HUES48 (cell line): ENCODE measurements at regions not wholly inside any gene's neighbourhood (a gene's known extent, or its start where the extent isn't known, plus 50 kb on each side); places are given as distances from the start of the nearest gene placed in this dataset.
"Not testable (repeated sequence)": the region's sequence is repeated elsewhere in the genome, so short reads cannot be mapped to it uniquely, and the experiment has no call there.

ENCODE experiments used
- H3K27ac ChIP-seq: one replicate; pipeline ENCODE4 v1.7.0; 2013; ENCODE audit warnings: low read depth, low read length, inconsistent platforms
- H3K27me3 ChIP-seq: 2 replicates; pipeline ENCODE4 v1.6.1; 2013; ENCODE audit warnings: mild to moderate bottlenecking, low read length; ENCODE audit not compliant: control insufficient read depth, insufficient read depth
- H3K36me3 ChIP-seq: 2 replicates; pipeline ENCODE4 v1.6.1; 2013; ENCODE audit warnings: low read length; ENCODE audit not compliant: control insufficient read depth, insufficient read depth
- H3K4me1 ChIP-seq: 2 replicates; pipeline ENCODE4 v1.6.1; 2013; ENCODE audit warnings: mild to moderate bottlenecking, low read length; ENCODE audit not compliant: control insufficient read depth, insufficient read depth
- H3K4me3 ChIP-seq: 2 replicates; pipeline ENCODE4 v1.5.1; 2013; ENCODE audit warnings: mild to moderate bottlenecking, low read depth, low read length
- H3K9ac ChIP-seq: 2 replicates; pipeline ENCODE4 v1.6.1; 2013; ENCODE audit warnings: mild to moderate bottlenecking, low read depth, low read length, moderate library complexity
- H3K9me3 ChIP-seq: 2 replicates; pipeline ENCODE4 v1.6.1; 2013; ENCODE audit warnings: low read length; ENCODE audit not compliant: control insufficient read depth, insufficient read depth

DNA sequence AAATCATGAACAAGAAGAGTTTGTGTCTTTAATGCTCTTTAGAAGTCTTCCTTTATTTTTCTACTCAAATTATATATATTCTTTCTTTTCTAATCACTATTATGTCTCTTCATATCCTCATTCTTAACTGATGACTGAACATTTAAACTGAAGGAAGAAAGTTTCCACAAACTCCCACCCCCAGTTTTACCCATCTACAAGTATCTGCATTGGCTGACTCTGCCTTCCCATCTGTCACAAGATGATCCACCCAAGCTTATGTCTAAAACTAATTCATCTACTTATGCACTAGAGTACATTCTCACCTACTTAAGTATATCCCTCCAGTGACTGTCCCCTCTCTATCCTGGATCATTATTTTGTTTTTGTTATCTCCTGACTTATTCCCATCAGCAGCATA lies 344.5 kb downstream of the PRR16 start:
- Histone ChIP-seq H3K36me3 (no peaks in the 10 kb centered on the region), H3K4me1 (peaks cover 10% of the 10 kb centered on the region), H3K27me3 (no peaks in the 10 kb centered on the region), H3K9me3 (no peaks in the 10 kb centered on the region), H3K27ac (no peak overlapping the region), H3K4me3 (no peak overlapping the region), H3K9ac (no peak overlapping the region)

DNA sequence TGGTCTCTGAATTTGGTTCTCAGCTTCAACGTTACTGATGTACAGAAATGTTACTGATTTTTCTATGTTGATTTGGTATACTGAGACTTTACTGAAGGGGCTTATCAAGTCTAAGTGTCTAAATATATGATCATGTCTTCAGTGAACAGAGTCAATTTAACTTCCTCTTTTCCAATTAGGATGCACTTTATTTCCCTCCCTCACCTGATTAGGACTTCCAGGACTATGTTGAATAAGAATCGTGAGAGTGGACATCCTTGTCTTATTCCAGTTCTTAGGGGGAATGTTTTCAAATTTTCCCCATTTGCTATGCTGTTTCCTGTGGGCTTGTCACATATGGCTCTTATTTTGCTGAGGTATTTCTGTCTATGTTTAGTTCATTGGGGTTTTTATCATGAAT lies 349.5 kb downstream of the PRR16 start:
- H3K4me1 ChIP-seq = no peaks in the 10 kb centered on the region
- no peaks in the 10 kb centered on the region for H3K36me3 ChIP-seq
- no peak overlapping the region for H3K4me3 ChIP-seq
- H3K27ac ChIP-seq = no peak overlapping the region
- no peak overlapping the region for H3K9ac ChIP-seq
- H3K9me3 ChIP-seq = no peaks in the 10 kb centered on the region
- H3K27me3 ChIP-seq = no peaks in the 10 kb centered on the region

DNA sequence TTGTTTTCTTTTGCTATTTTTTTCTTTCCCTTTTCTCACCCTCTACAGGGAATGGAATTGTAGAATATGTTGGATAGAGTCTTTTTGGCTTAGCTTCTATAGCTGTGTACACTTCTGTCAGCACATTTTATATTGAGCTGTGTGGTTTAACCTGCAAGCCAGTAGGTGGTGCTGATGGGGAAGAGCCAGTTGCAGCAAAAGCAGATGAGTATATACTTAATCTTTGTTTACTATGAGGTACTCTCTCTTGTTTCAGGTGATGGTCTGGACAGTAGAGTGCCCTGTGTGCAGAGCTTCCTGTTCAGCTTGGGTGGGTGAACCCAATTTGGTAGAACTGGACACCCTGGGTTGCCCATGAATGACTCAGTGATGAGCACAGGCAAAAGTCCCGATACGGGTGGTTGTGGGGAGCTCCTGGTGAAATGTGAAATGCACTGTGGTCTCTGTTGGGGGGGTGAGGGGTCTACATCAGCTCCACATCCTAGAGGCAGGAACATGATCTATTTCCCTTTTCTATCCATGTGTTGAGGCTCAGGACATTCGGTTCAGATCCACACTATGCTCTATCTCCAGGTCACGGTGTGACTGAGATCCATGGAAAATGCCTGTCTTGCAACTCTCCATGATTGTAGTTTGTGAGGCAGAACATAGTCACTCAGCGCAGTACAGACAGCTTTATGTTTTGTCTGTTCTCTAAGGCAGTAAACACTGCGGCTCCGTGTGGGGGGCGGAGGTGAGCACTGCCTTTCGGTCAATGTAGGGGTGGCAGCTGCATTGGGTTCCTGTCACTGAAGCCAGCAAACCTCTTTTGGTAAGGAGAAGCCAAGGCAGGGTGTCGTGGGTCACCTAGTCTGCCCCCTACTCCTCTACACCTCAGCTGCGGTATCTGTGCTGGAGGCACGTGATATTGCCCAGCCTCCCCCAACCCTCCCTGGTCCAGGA lies 353.2 kb downstream of the PRR16 start:
- Histone ChIP-seq H3K9ac (no peak overlapping the region), H3K4me3 (no peak overlapping the region), H3K4me1 (no peaks in the 10 kb centered on the region), H3K27ac (no peak overlapping the region), H3K36me3 (no peaks in the 10 kb centered on the region), H3K27me3 (no peaks in the 10 kb centered on the region), H3K9me3 (no peaks in the 10 kb centered on the region)

DNA sequence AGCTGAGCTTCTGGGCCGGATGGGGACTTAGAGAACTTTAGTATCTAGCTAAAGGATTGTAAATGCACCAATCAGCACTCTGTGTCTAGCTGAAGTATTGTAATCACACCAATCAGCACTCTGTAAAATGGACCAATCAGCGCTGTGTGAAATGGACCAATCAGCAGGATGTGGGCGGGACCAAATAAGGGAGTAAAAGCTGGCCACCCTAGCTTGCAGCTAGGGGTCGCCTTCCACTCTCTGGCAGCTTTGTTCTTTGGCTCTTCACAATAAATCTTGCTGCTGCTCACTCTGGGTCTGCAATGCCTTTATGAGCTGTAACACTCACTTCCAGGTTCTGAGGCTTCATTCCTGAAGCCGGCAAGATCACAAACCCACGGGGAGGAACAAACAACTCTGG lies 354.0 kb downstream of the PRR16 start:
- H3K27me3 ChIP-seq = no peaks in the 10 kb centered on the region
- H3K4me1 ChIP-seq = no peaks in the 10 kb centered on the region
- H3K9me3 ChIP-seq = no peaks in the 10 kb centered on the region
- no peak overlapping the region for H3K4me3 ChIP-seq
- H3K36me3 ChIP-seq = no peaks in the 10 kb centered on the region
- H3K9ac ChIP-seq = no peak overlapping the region
- H3K27ac ChIP-seq = no peak overlapping the region

DNA sequence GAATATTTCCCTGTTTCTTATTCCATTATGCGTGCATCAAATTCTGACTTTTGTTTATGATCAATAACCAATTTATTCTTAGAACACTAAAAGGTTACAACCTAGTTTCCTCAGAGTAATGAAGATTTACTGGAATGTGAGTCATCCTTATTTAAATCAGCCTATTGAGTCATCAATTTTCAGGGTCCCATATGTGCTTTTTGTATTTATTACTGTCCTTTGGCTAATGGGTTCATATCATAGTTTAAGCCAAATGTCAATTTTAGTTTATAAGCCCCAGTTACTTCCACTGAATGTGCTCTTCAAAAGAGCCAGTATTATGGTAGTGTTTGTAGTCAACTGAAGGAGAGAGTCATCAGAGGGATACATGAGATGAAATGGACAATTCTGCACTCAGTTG lies 359.2 kb downstream of the PRR16 start:
- Histone ChIP-seq H3K36me3 (no peaks in the 10 kb centered on the region), H3K27ac (no peak overlapping the region), H3K4me3 (no peak overlapping the region), H3K9me3 (no peaks in the 10 kb centered on the region), H3K4me1 (no peaks in the 10 kb centered on the region), H3K27me3 (no peaks in the 10 kb centered on the region), H3K9ac (no peak overlapping the region)

DNA sequence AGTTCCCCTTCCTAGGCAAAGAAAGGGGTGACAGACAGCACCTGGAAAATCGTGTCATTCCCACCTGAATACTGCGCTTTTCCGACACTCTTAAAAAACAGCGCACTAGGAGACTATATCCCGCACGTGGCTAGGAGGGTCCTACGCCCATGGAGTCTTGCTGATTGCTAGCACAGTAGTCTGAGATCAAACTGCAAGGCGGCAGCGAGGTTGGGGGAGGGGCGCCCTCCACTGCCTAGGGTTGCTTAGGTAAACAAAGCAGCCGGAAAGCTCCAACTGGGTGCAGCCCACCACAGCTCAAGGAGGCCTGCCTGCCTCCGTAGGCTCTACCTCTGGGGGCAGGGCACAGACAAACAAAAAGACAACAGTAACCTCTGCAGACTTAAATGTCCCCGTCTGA lies 367.5 kb downstream of the PRR16 start:
- H3K27ac ChIP-seq, H3K9me3 ChIP-seq, H3K27me3 ChIP-seq, H3K4me3 ChIP-seq, H3K4me1 ChIP-seq, H3K9ac ChIP-seq, H3K36me3 ChIP-seq: not testable (repeated sequence)

DNA sequence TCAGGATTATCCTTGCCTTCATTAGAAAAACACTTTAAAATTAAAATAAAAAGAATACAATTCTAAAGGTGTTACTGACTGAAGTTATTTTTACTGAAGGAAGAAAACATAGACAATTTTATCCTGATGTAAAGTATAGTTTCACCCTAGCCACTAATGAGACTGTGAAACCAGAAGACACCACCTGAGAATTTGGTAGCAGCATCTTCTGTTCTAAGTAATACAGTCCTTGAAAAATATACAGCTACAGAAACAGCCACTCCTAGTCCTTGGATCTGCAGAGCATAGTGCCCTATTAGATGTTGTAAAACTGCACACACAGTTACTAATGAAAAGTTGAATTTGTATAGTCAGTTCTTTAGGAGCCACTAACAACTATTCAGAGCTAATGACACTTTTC lies 377.7 kb downstream of the PRR16 start:
- no peak overlapping the region for H3K9ac ChIP-seq
- no peak overlapping the region for H3K4me3 ChIP-seq
- H3K36me3 ChIP-seq = no peaks in the 10 kb centered on the region
- no peak overlapping the region for H3K27ac ChIP-seq
- peaks cover 26% of the 10 kb centered on the region for H3K4me1 ChIP-seq
- no peaks in the 10 kb centered on the region for H3K9me3 ChIP-seq
- H3K27me3 ChIP-seq = no peaks in the 10 kb centered on the region

DNA sequence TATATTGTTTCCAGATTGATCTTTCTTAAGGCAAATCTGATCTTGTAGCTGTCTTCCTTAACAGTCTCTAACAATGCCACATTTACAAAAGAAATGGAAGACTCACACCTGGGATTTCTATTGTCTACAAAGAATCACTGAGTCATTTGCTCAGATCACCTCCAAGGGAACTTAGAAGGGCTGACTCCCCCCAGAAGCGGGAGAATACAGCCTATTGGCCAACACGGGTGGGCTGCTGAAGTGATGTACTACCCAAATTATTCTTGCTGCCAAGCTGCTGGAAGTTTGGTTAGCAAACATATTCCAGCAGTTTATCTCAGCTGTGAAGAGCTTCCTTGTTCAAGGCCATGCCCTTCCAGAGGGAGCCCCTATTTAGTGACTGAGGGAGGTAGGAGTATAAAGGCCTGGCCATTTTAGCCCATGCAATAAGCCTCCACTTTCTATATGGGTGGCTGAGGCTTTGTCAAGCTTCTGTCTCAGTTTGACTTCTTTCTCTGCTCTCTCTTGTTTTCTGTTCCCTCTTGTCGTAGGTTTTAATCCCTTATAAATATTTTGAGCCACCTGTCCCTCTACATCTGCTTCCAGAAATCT lies 379.4 kb downstream of the PRR16 start:
- Histone ChIP-seq H3K27ac (peak overlapping the region; percentile 66), H3K4me1 (peaks cover 27% of the 10 kb centered on the region), H3K36me3 (no peaks in the 10 kb centered on the region), H3K9me3 (no peaks in the 10 kb centered on the region), H3K27me3 (no peaks in the 10 kb centered on the region), H3K9ac (no peak overlapping the region), H3K4me3 (0 out of 2 replicates have a peak overlapping the region, but pooled peaks have one; percentile 23)

DNA sequence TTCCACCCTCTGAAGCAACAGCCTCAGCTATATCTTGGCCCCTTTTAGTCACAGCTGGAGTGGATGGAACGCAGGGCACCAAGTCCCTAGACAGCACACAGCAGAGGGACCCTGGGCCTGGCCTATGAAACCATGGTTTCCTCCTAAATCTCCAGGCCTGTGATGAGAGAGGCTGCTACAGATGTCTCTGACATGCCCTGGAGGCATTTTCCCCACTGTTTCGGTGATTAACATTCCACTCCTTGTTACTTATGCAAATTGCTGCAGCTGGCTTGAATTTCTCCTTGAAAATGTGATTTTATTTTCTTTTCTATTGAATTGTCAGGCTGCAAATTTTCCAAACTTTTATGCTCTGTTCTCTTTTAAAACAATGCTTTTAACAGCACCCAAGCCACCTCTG lies 384.8 kb downstream of the PRR16 start:
- no peak overlapping the region for H3K9ac ChIP-seq
- H3K27ac ChIP-seq = no peak overlapping the region
- H3K4me1 ChIP-seq = peaks cover 48% of the 10 kb centered on the region
- H3K36me3 ChIP-seq = no peaks in the 10 kb centered on the region
- H3K4me3 ChIP-seq = no peak overlapping the region
- peaks cover 4% of the 10 kb centered on the region; the same call in 1 of the 2 replicates for H3K27me3 ChIP-seq
- H3K9me3 ChIP-seq = no peaks in the 10 kb centered on the region

DNA sequence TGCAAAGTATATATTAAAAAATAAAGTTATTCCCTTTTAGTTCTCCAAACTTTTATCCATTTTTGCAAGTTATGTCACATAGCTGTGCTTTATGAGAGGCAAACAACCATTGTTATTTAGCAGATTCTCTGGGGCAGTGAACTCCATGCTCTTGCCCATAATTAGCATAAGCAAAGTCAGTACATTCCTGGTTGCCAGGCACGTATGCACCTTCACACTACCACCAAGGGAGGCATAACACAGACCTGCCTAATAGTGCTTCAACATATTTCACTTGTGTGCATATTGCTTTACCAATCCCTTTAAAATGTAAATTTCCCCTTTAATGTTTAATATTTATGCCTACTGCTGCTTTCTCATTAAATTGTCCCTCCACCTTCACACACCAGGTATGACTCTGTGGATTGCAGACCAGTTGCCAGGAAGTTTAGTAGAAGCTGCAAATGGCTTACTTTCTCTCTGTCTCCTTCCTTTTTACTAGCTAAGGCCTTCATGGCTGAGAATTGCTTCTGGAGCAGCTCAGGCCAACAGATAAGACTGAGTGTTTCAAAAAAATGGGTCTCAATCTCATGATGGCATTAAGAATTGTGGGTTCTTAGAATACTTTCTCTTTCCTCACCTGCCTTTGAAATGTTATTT lies 388.2 kb downstream of the PRR16 start:
- no peaks in the 10 kb centered on the region for H3K36me3 ChIP-seq
- no peaks in the 10 kb centered on the region for H3K9me3 ChIP-seq
- peaks cover 49% of the 10 kb centered on the region for H3K4me1 ChIP-seq
- H3K9ac ChIP-seq = no peak overlapping the region
- no peak overlapping the region for H3K4me3 ChIP-seq
- H3K27me3 ChIP-seq = peaks cover 4% of the 10 kb centered on the region; the same call in 1 of the 2 replicates
- peak overlapping the region; percentile 69 for H3K27ac ChIP-seq

DNA sequence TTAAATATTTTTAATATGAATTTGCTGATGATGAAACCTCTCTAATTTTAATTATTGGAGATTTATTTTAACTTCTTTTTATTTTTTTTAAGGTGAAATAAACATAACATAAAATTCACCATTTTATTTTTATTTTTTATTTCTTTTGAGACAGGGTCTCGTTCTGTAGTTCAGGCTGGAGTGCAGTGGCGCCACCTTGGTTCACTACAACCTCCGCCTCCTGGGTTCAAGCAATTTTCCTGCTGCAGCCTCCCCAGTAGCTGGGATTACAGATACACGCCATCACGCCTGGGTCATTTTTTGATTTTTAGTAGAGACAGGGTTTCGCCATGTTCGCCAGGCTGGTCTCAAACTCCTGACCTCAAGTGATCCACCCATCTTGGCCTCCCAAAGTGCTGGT lies 402.9 kb downstream of the PRR16 start:
- Histone ChIP-seq H3K36me3 (no peaks in the 10 kb centered on the region), H3K27ac (no peak overlapping the region), H3K4me1 (peaks cover 14% of the 10 kb centered on the region), H3K9me3 (no peaks in the 10 kb centered on the region), H3K27me3 (no peaks in the 10 kb centered on the region), H3K4me3 (no peak overlapping the region), H3K9ac (no peak overlapping the region)
